ENCODE measurements at regions not wholly inside any gene's neighbourhood (a gene's known extent, or its start where the extent isn't known, plus 50 kb on each side); places are given as distances from the start of the nearest gene placed in this dataset.

DNA sequence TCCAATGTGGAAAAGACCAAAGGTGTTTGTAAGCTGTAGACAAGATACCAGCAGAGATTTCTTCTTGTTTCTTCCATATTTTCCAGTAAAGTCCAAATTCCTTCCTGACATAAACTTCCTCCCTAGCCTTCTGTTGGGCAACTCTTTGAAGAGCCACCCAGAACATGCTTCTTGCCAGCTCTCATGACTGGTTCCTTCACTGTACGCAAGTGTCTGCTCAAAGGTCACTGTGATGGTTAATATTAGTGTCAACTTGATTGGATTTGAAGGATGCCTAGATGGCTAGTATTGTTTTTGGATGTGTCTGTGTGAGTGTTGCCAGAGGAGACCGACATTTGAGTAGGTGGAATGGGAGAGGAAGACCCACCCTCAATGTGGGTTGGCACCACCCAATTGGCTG, 416.6 kb upstream of the RUNX1 start:
- H3K4me3 Mint-ChIP-seq (ENCODE audit: unreplicated experiment) = no peak overlapping the region
- H3K27me3 Mint-ChIP-seq (ENCODE audit: low read depth) = no peaks in the 10 kb centered on the region
- peaks cover 54% of the 10 kb centered on the region for H3K4me1 Mint-ChIP-seq (ENCODE audit: low read depth)
- no peak overlapping the region for H3K27ac Mint-ChIP-seq (ENCODE audit: unreplicated experiment)
- peaks cover 14% of the 10 kb centered on the region for H3K9me3 Mint-ChIP-seq (ENCODE audit: low read depth)
- H3K36me3 Mint-ChIP-seq (ENCODE audit: low read depth) = peaks cover 5% of the 10 kb centered on the region
- DNase-seq (ENCODE audit: low spot score) = no peak
- TF ChIP-seq, protein P1, sequence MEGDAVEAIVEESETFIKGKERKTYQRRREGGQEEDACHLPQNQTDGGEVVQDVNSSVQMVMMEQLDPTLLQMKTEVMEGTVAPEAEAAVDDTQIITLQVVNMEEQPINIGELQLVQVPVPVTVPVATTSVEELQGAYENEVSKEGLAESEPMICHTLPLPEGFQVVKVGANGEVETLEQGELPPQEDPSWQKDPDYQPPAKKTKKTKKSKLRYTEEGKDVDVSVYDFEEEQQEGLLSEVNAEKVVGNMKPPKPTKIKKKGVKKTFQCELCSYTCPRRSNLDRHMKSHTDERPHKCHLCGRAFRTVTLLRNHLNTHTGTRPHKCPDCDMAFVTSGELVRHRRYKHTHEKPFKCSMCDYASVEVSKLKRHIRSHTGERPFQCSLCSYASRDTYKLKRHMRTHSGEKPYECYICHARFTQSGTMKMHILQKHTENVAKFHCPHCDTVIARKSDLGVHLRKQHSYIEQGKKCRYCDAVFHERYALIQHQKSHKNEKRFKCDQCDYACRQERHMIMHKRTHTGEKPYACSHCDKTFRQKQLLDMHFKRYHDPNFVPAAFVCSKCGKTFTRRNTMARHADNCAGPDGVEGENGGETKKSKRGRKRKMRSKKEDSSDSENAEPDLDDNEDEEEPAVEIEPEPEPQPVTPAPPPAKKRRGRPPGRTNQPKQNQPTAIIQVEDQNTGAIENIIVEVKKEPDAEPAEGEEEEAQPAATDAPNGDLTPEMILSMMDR (IDR thresholded peaks at IDR 0.05) = no peak

GRCh38 chr21:35461700-35462099, 412.6 kb upstream of the RUNX1 start:
- Mint-ChIP-seq H3K27ac (ENCODE audit: unreplicated experiment) (no peak overlapping the region), H3K4me3 (ENCODE audit: unreplicated experiment) (no peak overlapping the region), H3K27me3 (ENCODE audit: low read depth) (no peaks in the 10 kb centered on the region), H3K36me3 (ENCODE audit: low read depth) (peaks cover 5% of the 10 kb centered on the region), H3K9me3 (ENCODE audit: low read depth) (peaks cover 11% of the 10 kb centered on the region), H3K4me1 (ENCODE audit: low read depth) (peaks cover 23% of the 10 kb centered on the region)
- no peak for DNase-seq (ENCODE audit: low spot score)
- TF ChIP-seq, protein P1 (IDR thresholded peaks at IDR 0.05) = no peak

GRCh38 chr21:35460441-35460840, 411.3 kb upstream of the RUNX1 start:
- no peaks in the 10 kb centered on the region for H3K27me3 Mint-ChIP-seq (ENCODE audit: low read depth)
- no peak overlapping the region for H3K27ac Mint-ChIP-seq (ENCODE audit: unreplicated experiment)
- TF ChIP-seq, protein P1 (IDR thresholded peaks at IDR 0.05) = no peak
- DNase-seq (ENCODE audit: low spot score) = no peak
- peaks cover 18% of the 10 kb centered on the region for H3K4me1 Mint-ChIP-seq (ENCODE audit: low read depth)
- H3K9me3 Mint-ChIP-seq (ENCODE audit: low read depth) = peaks cover 8% of the 10 kb centered on the region
- peaks cover 5% of the 10 kb centered on the region for H3K36me3 Mint-ChIP-seq (ENCODE audit: low read depth)
- no peak overlapping the region for H3K4me3 Mint-ChIP-seq (ENCODE audit: unreplicated experiment)

DNA sequence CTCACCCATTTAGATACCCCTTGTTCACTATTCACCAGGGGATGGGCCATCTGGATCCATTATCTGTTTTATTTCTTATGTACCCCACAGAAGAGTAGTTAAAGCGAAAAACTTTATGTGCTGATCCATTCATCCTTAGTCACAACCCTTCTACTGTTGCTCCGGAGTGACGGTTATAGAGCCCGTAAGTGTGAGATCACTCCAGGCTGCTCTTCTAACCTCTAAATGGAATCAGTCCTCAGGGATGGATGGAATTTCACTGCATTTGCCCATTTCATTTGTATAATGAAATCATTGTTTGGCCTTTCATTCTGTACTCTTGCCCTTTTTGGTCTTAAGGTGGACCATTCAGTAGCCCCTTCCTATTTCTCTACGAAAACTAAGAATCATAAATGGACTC, 409.3 kb upstream of the RUNX1 start:
- TF ChIP-seq, protein P1 (IDR thresholded peaks at IDR 0.05) = no peak
- H3K36me3 Mint-ChIP-seq (ENCODE audit: low read depth) = no peaks in the 10 kb centered on the region
- no peak overlapping the region for H3K27ac Mint-ChIP-seq (ENCODE audit: unreplicated experiment)
- H3K9me3 Mint-ChIP-seq (ENCODE audit: low read depth) = no peaks in the 10 kb centered on the region
- DNase-seq (ENCODE audit: low spot score) = no peak
- no peak overlapping the region for H3K4me3 Mint-ChIP-seq (ENCODE audit: unreplicated experiment)
- H3K27me3 Mint-ChIP-seq (ENCODE audit: low read depth) = no peaks in the 10 kb centered on the region
- peaks cover 2% of the 10 kb centered on the region for H3K4me1 Mint-ChIP-seq (ENCODE audit: low read depth)

DNA sequence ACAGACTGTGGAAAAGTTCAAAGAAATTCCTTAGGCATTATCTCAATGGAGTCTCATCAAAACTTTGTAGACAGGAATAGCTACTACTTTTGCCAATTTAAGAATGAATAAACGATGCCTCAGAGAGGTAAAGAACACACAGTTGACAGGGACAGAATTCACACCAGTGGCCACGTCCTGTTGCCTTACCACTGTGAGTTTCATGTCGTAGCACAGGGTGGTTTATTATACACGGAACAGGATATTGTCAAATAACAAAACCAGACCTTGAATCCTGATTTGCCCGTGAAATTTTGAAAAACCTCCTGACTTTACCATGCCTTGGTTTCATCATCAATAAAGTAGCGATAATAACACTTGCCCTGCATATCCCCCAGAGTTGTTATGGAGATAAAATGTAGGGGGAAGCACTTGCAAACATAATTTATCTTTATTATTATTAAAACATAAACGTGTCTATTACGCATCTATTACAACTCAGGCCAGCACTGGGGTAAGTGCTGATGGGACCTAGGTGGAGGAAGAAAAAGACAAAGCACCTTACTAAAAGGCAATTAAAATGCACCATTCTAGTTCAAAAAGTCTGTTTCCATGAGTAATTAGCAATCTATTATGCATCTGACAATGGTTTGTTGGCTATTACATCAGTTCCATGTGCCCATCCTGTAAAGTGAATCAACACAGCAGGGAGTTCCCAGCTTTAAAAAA, 408.1 kb upstream of the RUNX1 start:
- DNase-seq (ENCODE audit: low spot score) = no peak

More for the DNA sequence above, 408.1 kb upstream of the RUNX1 start:
- H3K4me1 Mint-ChIP-seq (ENCODE audit: low read depth) = peaks cover 2% of the 10 kb centered on the region
- H3K4me3 Mint-ChIP-seq (ENCODE audit: unreplicated experiment) = no peak overlapping the region
- TF ChIP-seq, protein P1 (IDR thresholded peaks at IDR 0.05) = no peak
- no peaks in the 10 kb centered on the region for H3K9me3 Mint-ChIP-seq (ENCODE audit: low read depth)
- no peaks in the 10 kb centered on the region for H3K36me3 Mint-ChIP-seq (ENCODE audit: low read depth)
- no peaks in the 10 kb centered on the region for H3K27me3 Mint-ChIP-seq (ENCODE audit: low read depth)
- H3K27ac Mint-ChIP-seq (ENCODE audit: unreplicated experiment) = no peak overlapping the region
